HEK293 (cell line): ENCODE measurements at regions not wholly inside any gene's neighbourhood (a gene's known extent, or its start where the extent isn't known, plus 50 kb on each side); places are given as distances from the start of the nearest gene placed in this dataset.

Experiments
- CTCF ChIA-PET: fragments of 350-600 bp; formaldehyde crosslinking; extraction: SDS; loops from one replicate; lab custom pipeline; 2021; ENCODE audit warnings: antibody characterized with exemption; lab: Yijun Ruan, JAX
- POLR2A ChIA-PET: fragments of 300-600 bp; formaldehyde crosslinking; extraction: SDS; loops from one replicate; lab custom pipeline; 2020; ENCODE audit warnings: antibody characterized with exemption, inconsistent platforms; lab: Yijun Ruan, JAX
- H3K27ac ChIP-seq: fragments of 200-500 bp; sonication (Bioruptor generic); 2 replicates; pipeline ENCODE4 v1.5.1; 2014; ENCODE audit warnings: low read depth, low read length, control low read depth, inconsistent platforms; ENCODE audit errors: extremely low read depth
- H3K36me3 ChIP-seq, 2 experiments: fragments of 200-500 bp in 1 of 2; sonication (Bioruptor generic) in 1 of 2; 1 replicate in 1 of 2; 2 replicates in 1 of 2; pipeline ENCODE4 v1.5.1; 2014 to 2017; ENCODE audit warnings: inconsistent platforms in 2 of 2, low read length in 2 of 2; ENCODE audit not compliant: control insufficient read depth in 2 of 2, insufficient read depth in 1 of 2
- H3K4me1 ChIP-seq: fragments of 200-500 bp; sonication (Bioruptor generic); 2 replicates; pipeline ENCODE4 v1.5.1; 2014; ENCODE audit warnings: mild to moderate bottlenecking, low read length, inconsistent platforms; ENCODE audit not compliant: control insufficient read depth, insufficient read depth
- H3K4me3 ChIP-seq: 2 replicates; pipeline ENCODE4 v1.5.1; 2011; ENCODE audit warnings: low read depth, mild to moderate bottlenecking, control low read depth, low read length, moderate library complexity
- H3K9me3 ChIP-seq: fragments of 200-500 bp; sonication (Bioruptor generic); 2 replicates; pipeline ENCODE4 v1.5.1; 2014; ENCODE audit warnings: low read depth, low read length, inconsistent platforms; ENCODE audit not compliant: control insufficient read depth, insufficient read depth
- SALL2 ChIP-seq: fragments of 450-650 bp; formaldehyde crosslinking; IDR thresholded peaks from 2 replicates; pipeline ENCODE4 v1.5.0; 2017; ENCODE audit warnings: missing biosample characterization, mild to moderate bottlenecking, missing genetic modification characterization, borderline replicate concordance
- SCRT1 ChIP-seq: fragments of 450-650 bp; formaldehyde crosslinking; IDR thresholded peaks from 2 replicates; pipeline ENCODE4 v1.5.1; 2016; ENCODE audit warnings: missing biosample characterization, missing genetic modification characterization, borderline replicate concordance
- TCF7L2 ChIP-seq: IDR thresholded peaks from 2 replicates; pipeline ENCODE4 v1.6.1; 2011; ENCODE audit warnings: low read depth, mild to moderate bottlenecking, inconsistent platforms, low read length, moderate library complexity, borderline replicate concordance
- YY1 ChIP-seq: fragments of 450-650 bp; formaldehyde crosslinking; IDR thresholded peaks from 2 replicates; pipeline ENCODE4 v1.5.1; 2018; ENCODE audit warnings: missing biosample characterization, missing genetic modification characterization
- ZBTB26 ChIP-seq: fragments of 450-650 bp; formaldehyde crosslinking; optimal IDR thresholded peaks from 2 replicates; pipeline ENCODE3; 2016; ENCODE audit warnings: missing biosample characterization, mild to moderate bottlenecking, missing genetic modification characterization
- ZBTB6 ChIP-seq: fragments of 450-650 bp; formaldehyde crosslinking; IDR thresholded peaks from 2 replicates; pipeline ENCODE4 v1.5.1; 2017; ENCODE audit warnings: missing biosample characterization, missing genetic modification characterization
- ZBTB8A ChIP-seq: fragments of 450-650 bp; formaldehyde crosslinking; IDR thresholded peaks from 2 replicates; pipeline ENCODE4 v1.5.1; 2016; ENCODE audit warnings: missing biosample characterization, missing genetic modification characterization
- ZFP37 ChIP-seq: fragments of 450-650 bp; formaldehyde crosslinking; IDR thresholded peaks from 2 replicates; pipeline ENCODE4 v1.5.1; 2016; ENCODE audit warnings: missing biosample characterization, missing genetic modification characterization
- ZNF214 ChIP-seq: fragments of 450-650 bp; formaldehyde crosslinking; IDR thresholded peaks from 2 replicates; pipeline ENCODE4 v1.5.1; 2017; ENCODE audit warnings: missing biosample characterization, mild to moderate bottlenecking, missing genetic modification characterization, borderline replicate concordance
- ZNF223 ChIP-seq: fragments of 450-650 bp; formaldehyde crosslinking; IDR thresholded peaks from 2 replicates; pipeline ENCODE4 v1.5.1; 2016; ENCODE audit warnings: missing biosample characterization, missing genetic modification characterization
- ZNF280D ChIP-seq: fragments of 450-650 bp; formaldehyde crosslinking; IDR thresholded peaks from 2 replicates; pipeline ENCODE4 v1.5.1; 2016; ENCODE audit warnings: missing biosample characterization, missing genetic modification characterization
- ZNF311 ChIP-seq: fragments of 450-650 bp; formaldehyde crosslinking; IDR thresholded peaks from 2 replicates; pipeline ENCODE4 v1.5.1; 2017; ENCODE audit warnings: missing biosample characterization, missing genetic modification characterization, borderline replicate concordance
- ZNF341 ChIP-seq: fragments of 450-650 bp; formaldehyde crosslinking; IDR thresholded peaks from 2 replicates; pipeline ENCODE4; 2016; ENCODE audit warnings: low read depth, missing biosample characterization, missing genetic modification characterization
- ZNF394 ChIP-seq: fragments of 450-650 bp; formaldehyde crosslinking; IDR thresholded peaks from 2 replicates; pipeline ENCODE4 v1.5.1; 2016; ENCODE audit warnings: missing biosample characterization, missing genetic modification characterization, mild to moderate bottlenecking, moderate library complexity, borderline replicate concordance
- ZNF544 ChIP-seq: fragments of 450-650 bp; formaldehyde crosslinking; IDR thresholded peaks from 2 replicates; pipeline ENCODE4 v1.5.0; 2017; ENCODE audit warnings: missing biosample characterization, missing genetic modification characterization
- ZNF561 ChIP-seq: fragments of 450-650 bp; IDR thresholded peaks from 2 replicates; pipeline ENCODE4 v1.5.1; 2018; ENCODE audit warnings: missing biosample characterization, missing genetic modification characterization, borderline replicate concordance
- ZNF645 ChIP-seq: fragments of 450-650 bp; formaldehyde crosslinking; IDR thresholded peaks from 2 replicates; pipeline ENCODE4; 2016; ENCODE audit warnings: missing biosample characterization, missing genetic modification characterization
- ZNF692 ChIP-seq: fragments of 450-650 bp; formaldehyde crosslinking; IDR thresholded peaks from 2 replicates; pipeline ENCODE4 v1.5.1; 2016; ENCODE audit warnings: missing biosample characterization, missing genetic modification characterization
- ZNF707 ChIP-seq: fragments of 450-650 bp; formaldehyde crosslinking; IDR thresholded peaks from 2 replicates; pipeline ENCODE4 v1.5.1; 2016; ENCODE audit warnings: missing biosample characterization, missing genetic modification characterization
- ZNF747 ChIP-seq: fragments of 450-650 bp; formaldehyde crosslinking; IDR thresholded peaks from 2 replicates; pipeline ENCODE4 v1.5.1; 2016; ENCODE audit warnings: missing biosample characterization, missing genetic modification characterization
- ZNF76 ChIP-seq: fragments of 450-650 bp; formaldehyde crosslinking; IDR thresholded peaks from 2 replicates; pipeline ENCODE4; 2016; ENCODE audit warnings: low read depth, missing biosample characterization, missing genetic modification characterization, borderline replicate concordance
- ZSCAN23 ChIP-seq: fragments of 450-650 bp; formaldehyde crosslinking; IDR thresholded peaks from 2 replicates; pipeline ENCODE4 v1.5.1; 2016; ENCODE audit warnings: missing biosample characterization, missing genetic modification characterization
- ZSCAN4 ChIP-seq: fragments of 450-650 bp; formaldehyde crosslinking; IDR thresholded peaks from 2 replicates; pipeline ENCODE4 v1.5.1; 2017; ENCODE audit warnings: missing biosample characterization, missing genetic modification characterization
- ZXDB ChIP-seq: fragments of 450-650 bp; formaldehyde crosslinking; IDR thresholded peaks from 2 replicates; pipeline ENCODE4 v1.5.1; 2016; ENCODE audit warnings: missing biosample characterization, missing genetic modification characterization

GRCh38 chr5:40405996-40406740 is 273.5 kb upstream of the PTGER4 start:
- ChIA-PET POLR2A (no interaction called here), CTCF (interaction anchor here (0.5 to 0.7 kb wide), 2 partner anchors 26 to 827 kb away, joined by 3 read pairs; no protein-coding TSS in a partner anchor)
- no peak for TF ChIP-seq ZNF561 (tag by site-specific recombination)
- TF ChIP-seq ZNF214 (tag by site-specific recombination), result no peak
- TF ChIP-seq ZFP37 (tag by site-specific recombination), result no peak
- TF ChIP-seq ZNF341, result no peak
- TF ChIP-seq TCF7L2, result no peak
- TF ChIP-seq ZBTB6 (tag by site-specific recombination), result no peak
- no peak for TF ChIP-seq ZNF707
- no peak for TF ChIP-seq SALL2 (tag by site-specific recombination)
- TF ChIP-seq ZNF645 (tag by site-specific recombination), result no peak
- TF ChIP-seq ZXDB (tag by site-specific recombination), result no peak
- TF ChIP-seq ZNF311 (tag by site-specific recombination), result no peak
- no peak for TF ChIP-seq YY1
- H3K36me3 ChIP-seq, result no peaks in the 10 kb centered on the region
- H3K27ac ChIP-seq, result no peak overlapping the region
- no peak overlapping the region for H3K4me3 ChIP-seq
- H3K4me1 ChIP-seq, result 0 out of 2 replicates have a peak, but pooled peaks cover 3% of the 10 kb centered on the region
- H3K9me3 ChIP-seq, result no peaks in the 10 kb centered on the region

GRCh38 chr5:40405230-40405629 is 274.5 kb upstream of the PTGER4 start:
- Histone ChIP-seq H3K27ac (no peak overlapping the region), H3K4me1 (0 out of 2 replicates have a peak, but pooled peaks cover under 1% of the 10 kb centered on the region), H3K4me3 (no peak overlapping the region), H3K9me3 (no peaks in the 10 kb centered on the region), H3K36me3 (no peaks in the 10 kb centered on the region)
- CTCF ChIA-PET, result interaction anchor here (0.7 kb wide), 1 partner anchor 25 kb away, joined by 3 read pairs; no protein-coding TSS in a partner anchor
- POLR2A ChIA-PET, result no interaction called here
- no peak for TF ChIP-seq SCRT1 (tag by site-specific recombination)
- TF ChIP-seq ZSCAN4 (tag by site-specific recombination), result no peak
- no peak for TF ChIP-seq ZBTB8A (tag by site-specific recombination)
- TF ChIP-seq ZNF280D (tag by site-specific recombination), result no peak
- no peak for TF ChIP-seq ZNF544
- TF ChIP-seq ZBTB6 (tag by site-specific recombination), result no peak
- no peak for TF ChIP-seq ZNF747
- no peak for TF ChIP-seq ZNF223 (tag by site-specific recombination)
- TF ChIP-seq ZNF692 (tag by site-specific recombination), result no peak
- no peak for TF ChIP-seq ZSCAN23 (tag by site-specific recombination)
- TF ChIP-seq ZBTB26 (tag by site-specific recombination), result no peak
- TF ChIP-seq ZNF76 (tag by site-specific recombination), result no peak
- TF ChIP-seq ZNF394, result no peak
